ENCODE measurements at regions not wholly inside any gene's neighbourhood (a gene's known extent, or its start where the extent isn't known, plus 50 kb on each side); places are given as distances from the start of the nearest gene placed in this dataset.

- no peaks in the 10 kb centered on the region for H3K36me3 ChIP-seq (ENCODE audit: control insufficient read depth in 2 of 2, extremely low read depth in 1 of 2, insufficient read depth in 2 of 2, low read length in 2 of 2)
- H3K4me1 ChIP-seq (ENCODE audit: control insufficient read depth, extremely low read depth, insufficient read depth, low read length), result no peaks in the 10 kb centered on the region
- H2AFZ ChIP-seq (ENCODE audit: control insufficient read depth, low read length), result no peak overlapping the region
- no peak for DNase-seq (ENCODE audit: low read depth, low spot score)
- H4K20me1 ChIP-seq (ENCODE audit: control insufficient read depth, extremely low read depth, insufficient read depth, low read length), result no peaks in the 10 kb centered on the region
- no peak overlapping the region for H3K4me3 ChIP-seq (ENCODE audit: control insufficient read depth in 2 of 3, extremely low read depth in 1 of 3, insufficient read depth in 2 of 3, low read depth in 1 of 3, low read length in 3 of 3)
- H3K9me3 ChIP-seq (ENCODE audit: control insufficient read depth, low read depth, low read length), result no peaks in the 10 kb centered on the region
- FAIRE-seq, result no peak
- H3K79me2 ChIP-seq (ENCODE audit: control insufficient read depth, insufficient read depth, low read length), result no peaks in the 10 kb centered on the region
- no peaks in the 10 kb centered on the region for H3K27me3 ChIP-seq (ENCODE audit: control insufficient read depth, extremely low read depth, insufficient read depth, low read length)
- no peak overlapping the region for H3K9ac ChIP-seq (ENCODE audit: control insufficient read depth, extremely low read depth, insufficient read depth, low read length)
- no peak overlapping the region for H3K27ac ChIP-seq (ENCODE audit: control insufficient read depth, insufficient read depth, low read length)
- H3K9me1 ChIP-seq (ENCODE audit: control insufficient read depth, extremely low read depth, insufficient read depth, low read length), result no peaks in the 10 kb centered on the region
- TF ChIP-seq EZH2 (IDR thresholded peaks at IDR 0.05; ENCODE audit: low read length) (no peak), CTCF (optimal IDR thresholded peaks at IDR 0.05 in 1 of 3, IDR thresholded peaks at IDR 0.05 in 1 of 3, conservative IDR thresholded peaks at IDR 0.05 in 1 of 3; ENCODE audit: extremely low read depth in 1 of 3, insufficient read depth in 2 of 3, low read length in 3 of 3) (no peak)
- dilution Hi-C loops (cut with MboI; ENCODE audit: extremely low pct_ligation_motif_present, low sequenced_read_pairs), result no loop called here
- no peak overlapping the region for H3K4me2 ChIP-seq (ENCODE audit: control insufficient read depth, extremely low read depth, insufficient read depth, low read depth, low read length)
Observed at GRCh38 chr4:111744847-111745246, 400.4 kb upstream of the FAM241A start.

- no peak overlapping the region for H3K4me3 ChIP-seq (ENCODE audit: control insufficient read depth in 2 of 3, extremely low read depth in 1 of 3, insufficient read depth in 2 of 3, low read depth in 1 of 3, low read length in 3 of 3)
- H3K36me3 ChIP-seq (ENCODE audit: control insufficient read depth in 2 of 2, extremely low read depth in 1 of 2, insufficient read depth in 2 of 2, low read length in 2 of 2), result no peaks in the 10 kb centered on the region
- H3K4me1 ChIP-seq (ENCODE audit: control insufficient read depth, extremely low read depth, insufficient read depth, low read length), result no peaks in the 10 kb centered on the region
- dilution Hi-C loops (cut with MboI; ENCODE audit: extremely low pct_ligation_motif_present, low sequenced_read_pairs), result no loop called here
- H3K9ac ChIP-seq (ENCODE audit: control insufficient read depth, extremely low read depth, insufficient read depth, low read length), result no peak overlapping the region
- no peak overlapping the region for H3K4me2 ChIP-seq (ENCODE audit: control insufficient read depth, extremely low read depth, insufficient read depth, low read depth, low read length)
- TF ChIP-seq EZH2 (IDR thresholded peaks at IDR 0.05; ENCODE audit: low read length) (no peak), CTCF (optimal IDR thresholded peaks at IDR 0.05 in 1 of 3, IDR thresholded peaks at IDR 0.05 in 1 of 3, conservative IDR thresholded peaks at IDR 0.05 in 1 of 3; ENCODE audit: extremely low read depth in 1 of 3, insufficient read depth in 2 of 3, low read length in 3 of 3) (no peak)
- H3K27ac ChIP-seq (ENCODE audit: control insufficient read depth, insufficient read depth, low read length), result no peak overlapping the region
- no peak for DNase-seq (ENCODE audit: low read depth, low spot score)
- H3K9me3 ChIP-seq (ENCODE audit: control insufficient read depth, low read depth, low read length), result no peaks in the 10 kb centered on the region
- no peaks in the 10 kb centered on the region for H4K20me1 ChIP-seq (ENCODE audit: control insufficient read depth, extremely low read depth, insufficient read depth, low read length)
- no peak for FAIRE-seq
- H3K9me1 ChIP-seq (ENCODE audit: control insufficient read depth, extremely low read depth, insufficient read depth, low read length), result no peaks in the 10 kb centered on the region
- H3K27me3 ChIP-seq (ENCODE audit: control insufficient read depth, extremely low read depth, insufficient read depth, low read length), result no peaks in the 10 kb centered on the region
- H3K79me2 ChIP-seq (ENCODE audit: control insufficient read depth, insufficient read depth, low read length), result no peaks in the 10 kb centered on the region
- no peak overlapping the region for H2AFZ ChIP-seq (ENCODE audit: control insufficient read depth, low read length)
Observed at GRCh38 chr4:111748157-111748556, 397.1 kb upstream of the FAM241A start.

All from keratinocyte (primary cell).